ENCODE measurements at regions not wholly inside any gene's neighbourhood (a gene's known extent, or its start where the extent isn't known, plus 50 kb on each side); places are given as distances from the start of the nearest gene placed in this dataset.

DNA sequence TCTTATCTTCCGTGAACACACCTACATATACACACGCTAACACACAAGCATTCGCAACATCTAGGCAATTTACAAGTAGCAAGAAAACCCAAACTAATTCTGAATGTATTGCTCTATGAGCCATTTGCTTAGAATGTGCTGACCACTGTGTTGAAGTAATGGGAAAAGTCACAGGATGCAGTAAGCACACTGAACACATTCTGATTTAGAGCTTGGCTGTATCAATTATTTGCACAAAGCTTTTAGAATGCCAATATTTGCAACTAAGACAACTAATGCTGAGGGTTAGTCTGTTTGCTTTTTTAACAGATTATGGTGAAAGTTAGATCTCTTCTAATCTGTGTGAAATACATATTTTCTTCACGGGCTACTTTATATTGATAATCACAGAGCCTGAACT, 179.8 kb upstream of the ELAC2 start:
- TF ChIP-seq FOXP2 (optimal IDR thresholded peaks at IDR 0.05; ENCODE audit: borderline replicate concordance, extremely low read depth, extremely low read length, insufficient read depth) (no peak), POLR2AphosphoS5 (IDR thresholded peaks at IDR 0.05; ENCODE audit: low read depth, low read length) (no peak), TAF1 (IDR thresholded peaks at IDR 0.05; ENCODE audit: borderline replicate concordance, insufficient read depth, low read length) (no peak), SIN3A (IDR thresholded peaks at IDR 0.05; ENCODE audit: borderline replicate concordance, insufficient read depth, low read length) (no peak)
- TF ChIP-seq, protein P1, sequence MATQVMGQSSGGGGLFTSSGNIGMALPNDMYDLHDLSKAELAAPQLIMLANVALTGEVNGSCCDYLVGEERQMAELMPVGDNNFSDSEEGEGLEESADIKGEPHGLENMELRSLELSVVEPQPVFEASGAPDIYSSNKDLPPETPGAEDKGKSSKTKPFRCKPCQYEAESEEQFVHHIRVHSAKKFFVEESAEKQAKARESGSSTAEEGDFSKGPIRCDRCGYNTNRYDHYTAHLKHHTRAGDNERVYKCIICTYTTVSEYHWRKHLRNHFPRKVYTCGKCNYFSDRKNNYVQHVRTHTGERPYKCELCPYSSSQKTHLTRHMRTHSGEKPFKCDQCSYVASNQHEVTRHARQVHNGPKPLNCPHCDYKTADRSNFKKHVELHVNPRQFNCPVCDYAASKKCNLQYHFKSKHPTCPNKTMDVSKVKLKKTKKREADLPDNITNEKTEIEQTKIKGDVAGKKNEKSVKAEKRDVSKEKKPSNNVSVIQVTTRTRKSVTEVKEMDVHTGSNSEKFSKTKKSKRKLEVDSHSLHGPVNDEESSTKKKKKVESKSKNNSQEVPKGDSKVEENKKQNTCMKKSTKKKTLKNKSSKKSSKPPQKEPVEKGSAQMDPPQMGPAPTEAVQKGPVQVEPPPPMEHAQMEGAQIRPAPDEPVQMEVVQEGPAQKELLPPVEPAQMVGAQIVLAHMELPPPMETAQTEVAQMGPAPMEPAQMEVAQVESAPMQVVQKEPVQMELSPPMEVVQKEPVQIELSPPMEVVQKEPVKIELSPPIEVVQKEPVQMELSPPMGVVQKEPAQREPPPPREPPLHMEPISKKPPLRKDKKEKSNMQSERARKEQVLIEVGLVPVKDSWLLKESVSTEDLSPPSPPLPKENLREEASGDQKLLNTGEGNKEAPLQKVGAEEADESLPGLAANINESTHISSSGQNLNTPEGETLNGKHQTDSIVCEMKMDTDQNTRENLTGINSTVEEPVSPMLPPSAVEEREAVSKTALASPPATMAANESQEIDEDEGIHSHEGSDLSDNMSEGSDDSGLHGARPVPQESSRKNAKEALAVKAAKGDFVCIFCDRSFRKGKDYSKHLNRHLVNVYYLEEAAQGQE (IDR thresholded peaks at IDR 0.05; ENCODE audit: insufficient read depth in 1 of 2, low read depth in 2 of 2, low read length in 2 of 2) = no peak

DNA sequence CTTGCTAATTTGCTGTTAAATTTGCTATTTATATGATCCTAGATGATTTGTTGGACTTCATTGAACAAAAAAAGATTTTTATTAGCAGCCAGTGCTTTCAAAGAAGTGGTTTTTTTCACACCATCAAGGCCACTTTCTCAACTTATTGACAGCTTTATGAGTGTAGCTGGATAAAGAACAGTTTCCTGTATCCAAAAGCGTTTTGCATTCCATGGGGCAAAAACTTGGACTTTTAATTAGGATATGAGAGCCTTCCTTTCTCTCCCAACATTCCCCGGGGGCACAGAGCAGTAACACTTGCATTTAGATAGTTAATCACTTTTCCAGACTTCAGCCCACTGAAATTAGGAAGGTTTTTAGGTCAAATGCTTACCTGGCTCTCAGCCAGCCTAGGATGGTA, 177.1 kb upstream of the ELAC2 start:
- TF ChIP-seq POLR2AphosphoS5 (IDR thresholded peaks at IDR 0.05; ENCODE audit: low read depth, low read length) (no peak), SIN3A (IDR thresholded peaks at IDR 0.05; ENCODE audit: borderline replicate concordance, insufficient read depth, low read length) (no peak), FOXP2 (optimal IDR thresholded peaks at IDR 0.05; ENCODE audit: borderline replicate concordance, extremely low read depth, extremely low read length, insufficient read depth) (no peak), TAF1 (IDR thresholded peaks at IDR 0.05; ENCODE audit: borderline replicate concordance, insufficient read depth, low read length) (no peak)
- TF ChIP-seq, protein P1 (IDR thresholded peaks at IDR 0.05; ENCODE audit: insufficient read depth in 1 of 2, low read depth in 2 of 2, low read length in 2 of 2) = no peak

DNA sequence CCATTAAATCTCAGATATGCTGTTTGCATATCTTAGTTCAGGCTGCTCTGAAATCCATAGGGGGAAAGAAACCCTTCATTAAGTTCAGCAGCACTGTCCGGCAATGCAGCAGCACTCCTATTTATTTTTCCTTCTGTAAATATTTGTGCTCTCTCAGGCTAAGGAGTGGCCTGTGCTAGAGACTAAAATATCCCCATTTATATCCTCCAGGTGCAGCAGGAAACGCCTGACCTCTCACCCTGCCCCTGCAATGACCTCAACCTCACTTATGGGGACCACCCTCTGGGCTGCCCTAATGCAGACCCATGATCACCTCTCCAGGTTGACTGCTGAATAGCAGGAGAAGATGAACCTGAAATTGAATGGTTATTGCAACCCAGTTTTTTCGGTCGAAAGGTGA, 165.0 kb upstream of the ELAC2 start:
- TF ChIP-seq TAF1 (IDR thresholded peaks at IDR 0.05; ENCODE audit: borderline replicate concordance, insufficient read depth, low read length) = no peak
- no peak for TF ChIP-seq FOXP2 (optimal IDR thresholded peaks at IDR 0.05; ENCODE audit: borderline replicate concordance, extremely low read depth, extremely low read length, insufficient read depth)
- TF ChIP-seq SIN3A (IDR thresholded peaks at IDR 0.05; ENCODE audit: borderline replicate concordance, insufficient read depth, low read length) = no peak
- TF ChIP-seq POLR2AphosphoS5 (IDR thresholded peaks at IDR 0.05; ENCODE audit: low read depth, low read length) = no peak
- TF ChIP-seq, protein P1 (IDR thresholded peaks at IDR 0.05; ENCODE audit: insufficient read depth in 1 of 2, low read depth in 2 of 2, low read length in 2 of 2) = no peak

DNA sequence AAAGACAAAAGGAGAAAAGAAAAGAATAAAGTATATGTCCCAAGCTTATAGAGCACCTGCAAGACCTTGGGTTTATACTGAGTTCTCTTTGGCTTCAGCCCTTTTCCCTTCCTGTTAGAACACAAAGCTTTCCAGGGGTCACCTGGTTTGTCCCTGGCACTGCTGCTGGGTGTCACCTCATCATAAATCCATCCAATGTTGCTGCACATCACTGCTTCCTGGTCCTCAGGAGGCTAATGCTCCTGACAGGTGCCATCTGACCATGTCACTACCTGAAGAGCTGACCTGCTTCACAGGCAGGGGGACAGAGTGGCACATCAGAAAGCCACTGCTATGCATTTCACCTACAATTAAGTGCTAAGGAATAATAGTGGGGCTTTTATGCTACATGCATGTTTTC, 164.6 kb upstream of the ELAC2 start:
- TF ChIP-seq FOXP2 (optimal IDR thresholded peaks at IDR 0.05; ENCODE audit: borderline replicate concordance, extremely low read depth, extremely low read length, insufficient read depth) (no peak), TAF1 (IDR thresholded peaks at IDR 0.05; ENCODE audit: borderline replicate concordance, insufficient read depth, low read length) (no peak), POLR2AphosphoS5 (IDR thresholded peaks at IDR 0.05; ENCODE audit: low read depth, low read length) (no peak), SIN3A (IDR thresholded peaks at IDR 0.05; ENCODE audit: borderline replicate concordance, insufficient read depth, low read length) (no peak)
- TF ChIP-seq, protein P1 (IDR thresholded peaks at IDR 0.05; ENCODE audit: insufficient read depth in 1 of 2, low read depth in 2 of 2, low read length in 2 of 2) = no peak

DNA sequence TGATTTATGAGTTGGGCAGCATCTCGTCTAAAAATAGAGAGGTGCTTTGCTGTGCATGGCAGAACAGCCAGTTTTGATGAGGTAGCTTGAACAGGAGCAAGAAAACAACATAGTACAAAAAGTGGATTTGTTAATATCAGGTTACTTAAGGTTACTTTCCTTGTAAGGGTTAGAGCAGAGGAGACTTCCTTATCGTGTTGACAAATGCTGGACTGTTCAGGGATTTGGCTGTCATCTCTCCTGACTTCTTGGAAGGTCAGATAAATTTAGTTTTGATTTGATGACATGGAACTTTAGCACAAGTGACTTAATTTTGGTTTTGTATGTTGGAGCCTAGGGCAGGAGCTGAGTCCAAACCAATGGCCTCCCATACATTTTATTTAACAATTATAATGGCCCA, 163.9 kb upstream of the ELAC2 start:
- TF ChIP-seq FOXP2 (optimal IDR thresholded peaks at IDR 0.05; ENCODE audit: borderline replicate concordance, extremely low read depth, extremely low read length, insufficient read depth) (no peak), POLR2AphosphoS5 (IDR thresholded peaks at IDR 0.05; ENCODE audit: low read depth, low read length) (no peak), TAF1 (IDR thresholded peaks at IDR 0.05; ENCODE audit: borderline replicate concordance, insufficient read depth, low read length) (no peak), SIN3A (IDR thresholded peaks at IDR 0.05; ENCODE audit: borderline replicate concordance, insufficient read depth, low read length) (no peak)
- TF ChIP-seq, protein P1 (IDR thresholded peaks at IDR 0.05; ENCODE audit: insufficient read depth in 1 of 2, low read depth in 2 of 2, low read length in 2 of 2) = no peak
